ENCODE measurements at regions not wholly inside any gene's neighbourhood (a gene's known extent, or its start where the extent isn't known, plus 50 kb on each side); places are given as distances from the start of the nearest gene placed in this dataset.

GRCh38 chr5:24788829-24789514 lies 144.2 kb upstream of the CDH10 start:
- DNase-seq (ENCODE audit: insufficient read length) (no peak), FAIRE-seq (no peak)

DNA sequence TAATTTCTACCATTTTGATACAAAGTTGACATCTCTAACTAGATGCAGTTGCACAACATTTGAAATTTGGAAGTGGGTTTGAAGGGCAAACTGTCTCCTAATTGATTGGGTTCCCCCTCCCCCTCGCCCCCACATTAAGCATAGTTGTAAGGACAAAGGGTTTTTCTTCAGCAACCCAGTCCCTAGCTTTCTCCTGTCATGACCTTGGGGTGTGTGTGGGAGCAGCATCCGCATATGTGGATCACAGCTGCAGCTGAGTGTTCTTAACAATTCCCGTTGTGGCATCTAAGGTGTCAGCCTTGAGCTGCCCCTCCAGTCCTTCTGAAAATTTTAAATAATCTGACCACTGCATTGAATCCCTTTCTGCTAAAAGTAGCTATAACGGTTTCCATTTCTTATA lies 141.3 kb upstream of the CDH10 start:
- DNase-seq (ENCODE audit: insufficient read length) (no peak), FAIRE-seq (no peak)
- TF ChIP-seq TAF1 (IDR thresholded peaks at IDR 0.05; ENCODE audit: borderline replicate concordance, low read depth, low read length) (no peak), POLR2AphosphoS5 (IDR thresholded peaks at IDR 0.05; ENCODE audit: low read depth, low read length) (no peak), POLR2A (IDR thresholded peaks at IDR 0.05; ENCODE audit: low read depth, low read length) (no peak)

More at GRCh38 chr5:24788829-24789514, 144.2 kb upstream of the CDH10 start:
- TF ChIP-seq POLR2AphosphoS5 (IDR thresholded peaks at IDR 0.05; ENCODE audit: low read depth, low read length) (no peak), POLR2A (IDR thresholded peaks at IDR 0.05; ENCODE audit: low read depth, low read length) (no peak), TAF1 (IDR thresholded peaks at IDR 0.05; ENCODE audit: borderline replicate concordance, low read depth, low read length) (no peak)

DNA sequence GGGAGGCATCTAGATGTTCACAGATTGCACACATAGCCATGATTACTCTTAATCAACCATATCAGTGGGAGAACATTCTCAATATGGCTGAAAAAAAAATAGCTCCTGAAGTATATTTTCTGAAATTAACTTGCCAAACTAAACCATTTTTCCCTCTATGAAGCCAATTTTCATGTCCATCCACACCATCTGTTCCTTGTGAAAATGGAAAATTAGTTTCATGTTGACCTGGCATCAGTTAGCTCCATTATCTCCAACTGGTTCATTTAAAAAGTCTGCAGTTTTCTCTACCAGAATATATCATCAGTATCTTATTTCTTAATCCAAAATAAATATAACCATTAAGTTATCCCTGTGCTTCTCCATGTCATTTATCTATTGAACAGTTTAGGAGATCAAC lies 138.8 kb upstream of the CDH10 start:
- DNase-seq (ENCODE audit: insufficient read length) = no peak
- no peak for FAIRE-seq
- TF ChIP-seq POLR2A (IDR thresholded peaks at IDR 0.05; ENCODE audit: low read depth, low read length) = no peak
- TF ChIP-seq POLR2AphosphoS5 (IDR thresholded peaks at IDR 0.05; ENCODE audit: low read depth, low read length) = no peak

- FAIRE-seq (no peak), DNase-seq (ENCODE audit: insufficient read length) (no peak)
- TF ChIP-seq POLR2A (IDR thresholded peaks at IDR 0.05; ENCODE audit: low read depth, low read length) (no peak), TAF1 (IDR thresholded peaks at IDR 0.05; ENCODE audit: borderline replicate concordance, low read depth, low read length) (no peak), POLR2AphosphoS5 (IDR thresholded peaks at IDR 0.05; ENCODE audit: low read depth, low read length) (no peak)
These were observed 132.6 kb upstream of the CDH10 start for GRCh38 chr5:24777392-24777791.

DNA sequence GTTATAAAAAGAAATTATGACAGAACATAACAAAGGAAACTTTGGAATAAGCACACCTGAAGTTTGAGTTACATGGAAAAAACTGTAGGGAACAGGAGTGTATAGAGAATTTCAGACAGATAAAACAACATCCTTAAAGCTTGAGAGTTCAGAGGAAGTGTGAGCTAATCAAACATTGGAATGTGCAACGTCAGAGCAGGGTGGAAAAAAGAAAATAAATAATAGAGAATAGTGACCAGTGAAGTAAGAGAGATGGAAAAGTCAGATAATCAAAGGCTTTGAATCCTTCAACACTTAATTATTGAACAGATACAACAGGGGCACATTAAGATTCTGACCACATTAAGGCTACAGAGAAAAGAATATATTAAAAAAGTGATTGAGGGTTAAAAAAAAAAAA lies 128.5 kb upstream of the CDH10 start:
- no peak for DNase-seq (ENCODE audit: insufficient read length)
- FAIRE-seq = no peak
- TF ChIP-seq POLR2A (IDR thresholded peaks at IDR 0.05; ENCODE audit: low read depth, low read length) = no peak

DNA sequence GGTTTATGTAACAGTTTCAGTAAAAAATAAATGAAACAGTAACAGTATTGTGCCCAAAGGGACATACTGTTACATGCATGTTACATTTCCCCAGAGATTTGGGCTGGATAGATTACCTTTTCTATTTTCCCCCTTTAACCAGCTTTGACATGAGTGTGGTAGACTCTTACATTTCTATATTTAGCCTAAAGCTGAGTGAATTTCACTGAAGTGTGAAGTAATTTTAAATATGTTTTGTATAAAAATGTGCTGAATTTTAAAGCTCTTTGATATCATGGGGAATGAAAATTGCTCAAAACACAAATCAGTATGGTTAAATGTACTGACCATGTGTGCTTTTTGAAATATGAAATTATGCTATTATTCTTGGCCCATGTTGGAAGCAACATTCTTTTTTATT lies 122.3 kb upstream of the CDH10 start:
- TF ChIP-seq POLR2AphosphoS5 (IDR thresholded peaks at IDR 0.05; ENCODE audit: low read depth, low read length) (no peak), POLR2A (IDR thresholded peaks at IDR 0.05; ENCODE audit: low read depth, low read length) (no peak), TAF1 (IDR thresholded peaks at IDR 0.05; ENCODE audit: borderline replicate concordance, low read depth, low read length) (no peak)
- FAIRE-seq (no peak), DNase-seq (ENCODE audit: insufficient read length) (no peak)

DNA sequence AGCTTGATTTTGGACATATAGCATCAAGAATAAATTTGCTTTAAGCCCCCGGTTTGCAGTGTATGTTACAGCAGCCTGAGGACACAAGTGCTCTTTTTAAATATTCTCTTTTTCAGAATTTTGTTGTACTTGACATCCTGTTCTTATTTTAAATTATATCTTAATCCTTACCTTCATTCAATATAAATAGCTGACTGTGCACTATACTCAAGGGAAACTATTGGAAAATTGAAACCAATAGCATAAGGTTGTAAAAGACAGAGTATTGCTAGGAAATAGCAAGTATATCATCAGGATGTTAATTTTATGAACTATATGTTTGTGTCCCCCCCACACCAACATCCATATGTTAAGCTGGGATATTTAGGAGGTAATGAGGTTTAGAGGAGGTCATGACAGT lies 120.4 kb upstream of the CDH10 start:
- FAIRE-seq (no peak), DNase-seq (ENCODE audit: insufficient read length) (no peak)
- TF ChIP-seq POLR2AphosphoS5 (IDR thresholded peaks at IDR 0.05; ENCODE audit: low read depth, low read length) = no peak
- no peak for TF ChIP-seq POLR2A (IDR thresholded peaks at IDR 0.05; ENCODE audit: low read depth, low read length)
- no peak for TF ChIP-seq TAF1 (IDR thresholded peaks at IDR 0.05; ENCODE audit: borderline replicate concordance, low read depth, low read length)

DNA sequence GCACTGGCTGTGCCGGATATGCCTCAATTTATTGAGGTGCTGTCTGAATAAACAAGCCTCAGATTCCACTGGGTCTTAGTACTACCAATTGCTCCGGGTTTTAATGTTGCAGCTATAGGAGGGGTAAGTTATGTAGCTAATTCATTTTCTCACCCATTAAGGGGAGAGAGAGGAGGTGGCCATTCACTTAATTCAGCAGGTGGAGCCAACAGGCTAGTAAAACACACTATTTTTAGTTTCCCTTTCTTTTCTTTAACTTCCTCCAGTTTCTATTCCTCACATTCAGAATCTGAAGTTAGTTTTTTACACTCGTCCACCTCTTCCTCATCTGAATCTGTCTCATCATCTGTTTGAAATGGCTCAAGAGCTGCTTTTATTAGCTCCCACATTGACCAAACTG lies 105.6 kb upstream of the CDH10 start:
- no peak for DNase-seq (ENCODE audit: insufficient read length)
- TF ChIP-seq POLR2A (IDR thresholded peaks at IDR 0.05; ENCODE audit: low read depth, low read length) = no peak
- no peak for TF ChIP-seq TAF1 (IDR thresholded peaks at IDR 0.05; ENCODE audit: borderline replicate concordance, low read depth, low read length)
- TF ChIP-seq POLR2AphosphoS5 (IDR thresholded peaks at IDR 0.05; ENCODE audit: low read depth, low read length) = no peak
- FAIRE-seq = no peak

DNA sequence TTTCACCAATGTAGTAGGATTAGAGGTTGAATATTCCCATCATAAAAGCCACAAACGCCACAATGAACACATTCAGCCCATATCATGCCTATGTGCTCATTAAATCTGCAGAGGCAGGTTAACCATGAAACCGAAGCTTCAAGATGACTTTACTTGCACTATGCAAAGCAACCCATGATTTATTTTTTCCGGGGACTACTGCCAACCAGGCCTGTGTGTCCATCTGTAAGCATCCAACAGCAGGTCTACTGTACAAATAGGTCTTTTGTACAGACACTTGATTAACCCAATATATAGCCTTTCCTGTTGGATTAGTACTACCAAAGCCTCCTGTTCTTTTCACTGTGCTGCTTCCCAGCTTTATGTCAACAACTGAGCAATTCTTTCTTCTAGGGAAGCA lies 104.9 kb upstream of the CDH10 start:
- no peak for TF ChIP-seq TAF1 (IDR thresholded peaks at IDR 0.05; ENCODE audit: borderline replicate concordance, low read depth, low read length)
- TF ChIP-seq POLR2AphosphoS5 (IDR thresholded peaks at IDR 0.05; ENCODE audit: low read depth, low read length) = no peak
- TF ChIP-seq POLR2A (IDR thresholded peaks at IDR 0.05; ENCODE audit: low read depth, low read length) = no peak
- DNase-seq (ENCODE audit: insufficient read length) (no peak), FAIRE-seq (no peak)

GRCh38 chr5:24747327-24747726 lies 102.5 kb upstream of the CDH10 start:
- DNase-seq (ENCODE audit: insufficient read length) (no peak), FAIRE-seq (no peak)
- no peak for TF ChIP-seq TAF1 (IDR thresholded peaks at IDR 0.05; ENCODE audit: borderline replicate concordance, low read depth, low read length)
- TF ChIP-seq POLR2A (IDR thresholded peaks at IDR 0.05; ENCODE audit: low read depth, low read length) = no peak
- TF ChIP-seq POLR2AphosphoS5 (IDR thresholded peaks at IDR 0.05; ENCODE audit: low read depth, low read length) = no peak

- no peak for FAIRE-seq
- DNase-seq (ENCODE audit: insufficient read length) = no peak
- TF ChIP-seq POLR2A (IDR thresholded peaks at IDR 0.05; ENCODE audit: low read depth, low read length) (no peak), TAF1 (IDR thresholded peaks at IDR 0.05; ENCODE audit: borderline replicate concordance, low read depth, low read length) (no peak), POLR2AphosphoS5 (IDR thresholded peaks at IDR 0.05; ENCODE audit: low read depth, low read length) (no peak)
These were observed 97.6 kb upstream of the CDH10 start for GRCh38 chr5:24742334-24742733.

DNA sequence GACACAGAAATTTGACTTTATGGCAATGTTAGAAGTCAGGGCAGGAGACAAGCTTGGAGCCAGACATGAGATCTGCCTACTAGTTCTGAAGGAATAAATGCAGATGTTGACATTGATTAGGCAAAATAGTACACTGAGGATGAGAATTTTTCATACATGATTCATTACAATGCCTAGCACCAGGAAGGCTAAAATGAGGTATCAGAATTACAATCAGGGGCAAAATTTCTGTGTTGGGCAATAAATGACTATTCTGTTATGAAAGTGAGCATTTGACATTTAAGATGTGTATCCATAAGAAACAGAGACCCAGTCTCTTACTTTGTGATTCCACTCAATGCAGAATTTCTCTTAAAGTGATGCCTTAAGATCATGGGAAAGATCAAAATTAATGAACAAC lies 92.4 kb upstream of the CDH10 start:
- TF ChIP-seq POLR2A (IDR thresholded peaks at IDR 0.05; ENCODE audit: low read depth, low read length) = no peak
- no peak for TF ChIP-seq POLR2AphosphoS5 (IDR thresholded peaks at IDR 0.05; ENCODE audit: low read depth, low read length)
- TF ChIP-seq TAF1 (IDR thresholded peaks at IDR 0.05; ENCODE audit: borderline replicate concordance, low read depth, low read length) = no peak
- FAIRE-seq = no peak

DNA sequence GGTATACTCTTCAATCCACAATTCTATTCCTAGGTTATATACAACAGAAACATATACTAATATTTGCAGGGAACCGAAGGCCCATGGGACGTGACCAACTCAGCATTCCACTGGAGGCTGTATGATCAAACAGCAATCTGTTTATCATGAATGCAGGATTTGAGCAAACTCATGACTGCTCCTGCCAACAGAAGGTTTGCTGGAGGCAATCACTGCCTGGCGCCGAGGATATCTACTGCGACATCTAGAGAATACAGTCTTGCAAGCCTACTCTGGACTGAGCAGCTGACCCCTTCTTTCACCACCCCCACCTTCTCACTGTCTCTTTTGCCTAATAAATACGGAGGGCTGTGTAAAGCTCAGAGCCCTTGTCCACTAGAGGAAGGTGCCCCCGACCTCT lies 90.5 kb upstream of the CDH10 start:
- TF ChIP-seq POLR2A (IDR thresholded peaks at IDR 0.05; ENCODE audit: low read depth, low read length) (no peak), TAF1 (IDR thresholded peaks at IDR 0.05; ENCODE audit: borderline replicate concordance, low read depth, low read length) (no peak), POLR2AphosphoS5 (IDR thresholded peaks at IDR 0.05; ENCODE audit: low read depth, low read length) (no peak)
- FAIRE-seq = no peak
- no peak for DNase-seq (ENCODE audit: insufficient read length)

More for the DNA sequence above, 92.4 kb upstream of the CDH10 start:
- DNase-seq (ENCODE audit: insufficient read length) = no peak
